Trophoblast cell (in vitro differentiated cells and primary cell): ENCODE measurements at regions not wholly inside any gene's neighbourhood (a gene's known extent, or its start where the extent isn't known, plus 50 kb on each side); places are given as distances from the start of the nearest gene placed in this dataset.

Source experiments
- DNase-seq, 2 donors: peaks; one replicate each; pipeline ENCODE4 v3.0.0-alpha.2; 2016
- H2AFZ ChIP-seq: 2 replicates; pipeline ENCODE4 v1.6.1; 2013; ENCODE audit warnings: low read length, moderate library complexity, mild to moderate bottlenecking; ENCODE audit not compliant: insufficient read depth, poor library complexity
- H2AK5ac ChIP-seq: 2 replicates; pipeline ENCODE4 v1.6.1; 2013; ENCODE audit warnings: mild to moderate bottlenecking, low read length
- H2BK120ac ChIP-seq: 2 replicates; pipeline ENCODE4 v1.6.1; 2013; ENCODE audit warnings: low read length, mild to moderate bottlenecking, moderate library complexity; ENCODE audit not compliant: insufficient read depth, poor library complexity
- H2BK12ac ChIP-seq: 2 replicates; pipeline ENCODE4 v1.6.1; 2013; ENCODE audit warnings: mild to moderate bottlenecking, low read length, moderate library complexity
- H2BK5ac ChIP-seq: 2 replicates; pipeline ENCODE4 v1.6.1; 2013; ENCODE audit warnings: low read length, low read depth, moderate library complexity, mild to moderate bottlenecking; ENCODE audit not compliant: poor library complexity
- H3K14ac ChIP-seq: 2 replicates; pipeline ENCODE4 v1.6.1; 2013; ENCODE audit warnings: mild to moderate bottlenecking, low read length
- H3K18ac ChIP-seq: 2 replicates; pipeline ENCODE4 v1.6.1; 2013; ENCODE audit warnings: mild to moderate bottlenecking, low read length
- H3K23ac ChIP-seq: 2 replicates; pipeline ENCODE4 v1.6.1; 2013; ENCODE audit warnings: low read length
- H3K27ac ChIP-seq: 2 replicates; pipeline ENCODE4 v1.5.1; 2013; ENCODE audit warnings: low read depth, mild to moderate bottlenecking, inconsistent platforms, low read length, moderate library complexity
- H3K27me3 ChIP-seq: 2 replicates; pipeline ENCODE4 v1.6.1; 2013; ENCODE audit warnings: inconsistent platforms, mild to moderate bottlenecking, low read length, moderate library complexity; ENCODE audit not compliant: insufficient read depth
- H3K36me3 ChIP-seq, 2 experiments: 1 replicate in 1 of 2; 2 replicates in 1 of 2; pipeline ENCODE4 v1.6.1; 2013; ENCODE audit warnings: low read length in 2 of 2, mild to moderate bottlenecking in 2 of 2, moderate library complexity in 1 of 2; ENCODE audit not compliant: insufficient read depth in 2 of 2, control insufficient read depth in 1 of 2
- H3K4ac ChIP-seq: 2 replicates; pipeline ENCODE4 v1.6.1; 2013; ENCODE audit warnings: low read depth, mild to moderate bottlenecking, low read length, moderate library complexity
- H3K4me1 ChIP-seq, 2 experiments: 1 replicate in 1 of 2; 2 replicates in 1 of 2; pipeline ENCODE4 v1.6.1; 2013; ENCODE audit warnings: low read length in 2 of 2, mild to moderate bottlenecking in 2 of 2, moderate library complexity in 1 of 2; ENCODE audit not compliant: insufficient read depth in 2 of 2, control insufficient read depth in 1 of 2
- H3K4me2 ChIP-seq: 2 replicates; pipeline ENCODE4 v1.6.1; 2013; ENCODE audit warnings: inconsistent platforms, mild to moderate bottlenecking, low read length, moderate library complexity
- H3K4me3 ChIP-seq: 2 replicates; pipeline ENCODE4 v1.5.1; 2013; ENCODE audit warnings: mild to moderate bottlenecking, low read depth, low read length, inconsistent platforms
- H3K79me1 ChIP-seq: one replicate; pipeline ENCODE4 v1.6.1; 2013; ENCODE audit warnings: low read length
- H3K79me2 ChIP-seq: 2 replicates; pipeline ENCODE4 v1.6.1; 2013; ENCODE audit warnings: low read length, mild to moderate bottlenecking; ENCODE audit not compliant: control insufficient read depth, insufficient read depth, poor library complexity
- H3K9ac ChIP-seq: 2 replicates; pipeline ENCODE4 v1.6.1; 2013; ENCODE audit warnings: mild to moderate bottlenecking, low read length
- H3K9me3 ChIP-seq: 2 replicates; pipeline ENCODE4 v1.6.1; 2013; ENCODE audit warnings: low read depth, mild to moderate bottlenecking, control low read depth, inconsistent platforms, low read length; ENCODE audit not compliant: insufficient read depth
- H4K12ac ChIP-seq: 2 replicates; pipeline ENCODE4 v1.6.1; 2013; ENCODE audit warnings: low read depth, mild to moderate bottlenecking, low read length, moderate library complexity
- H4K8ac ChIP-seq: 2 replicates; pipeline ENCODE4 v1.6.1; 2013; ENCODE audit warnings: low read depth, mild to moderate bottlenecking, low read length, moderate library complexity
- H4K91ac ChIP-seq: one replicate; pipeline ENCODE4 v1.6.1; 2013; ENCODE audit warnings: low read depth, mild to moderate bottlenecking, low read length, moderate library complexity
- WGBS: extraction: QIAGEN DNeasy Blood & Tissue Kit; methylation state at CpG from one replicate; pipeline ENCODE4 v1.1.7; 2013; ENCODE audit warnings: missing lambda C conversion rate; ENCODE audit not compliant: insufficient read length, insufficient coverage; ENCODE audit errors: extremely low coverage; 5-methylcytosine and 5-hydroxymethylcytosine counted together

GRCh38 chr6:140480852-140481251, 1106.4 kb upstream of the CITED2 start:
- Histone ChIP-seq H3K23ac (no peak overlapping the region), H4K91ac (no peak overlapping the region), H2BK120ac (no peak overlapping the region), H3K4ac (no peak overlapping the region), H3K4me1 (no peaks in the 10 kb centered on the region), H2BK5ac (no peak overlapping the region), H2AK5ac (no peak overlapping the region), H2BK12ac (no peak overlapping the region), H3K4me3 (no peak overlapping the region), H4K8ac (no peak overlapping the region), H3K18ac (no peak overlapping the region), H3K9ac (no peak overlapping the region), H2AFZ (no peak overlapping the region), H3K79me1 (peaks cover 2% of the 10 kb centered on the region), H3K27me3 (no peaks in the 10 kb centered on the region), H3K9me3 (no peaks in the 10 kb centered on the region), H3K79me2 (no peaks in the 10 kb centered on the region), H3K14ac (no peak overlapping the region), H3K36me3 (no peaks in the 10 kb centered on the region), H3K27ac (no peak overlapping the region), H3K4me2 (no peak overlapping the region), H4K12ac (no peak overlapping the region)
- DNase-seq, result peak in 1 of 2 donors; percentile 11
- WGBS, result no CpG with 5 or more reads among the region's 2 CpGs

- Histone ChIP-seq H3K4ac (no peak overlapping the region), H2BK120ac (no peak overlapping the region), H3K14ac (no peak overlapping the region), H4K12ac (no peak overlapping the region), H2AK5ac (no peak overlapping the region), H3K23ac (no peak overlapping the region), H4K91ac (no peak overlapping the region), H4K8ac (no peak overlapping the region), H3K27ac (no peak overlapping the region), H2BK5ac (no peak overlapping the region), H2BK12ac (no peak overlapping the region), H3K27me3 (no peaks in the 10 kb centered on the region), H3K18ac (no peak overlapping the region), H3K4me2 (no peak overlapping the region), H3K79me2 (no peaks in the 10 kb centered on the region), H3K4me3 (no peak overlapping the region), H3K79me1 (peaks cover 2% of the 10 kb centered on the region), H3K9me3 (no peaks in the 10 kb centered on the region), H3K36me3 (no peaks in the 10 kb centered on the region), H2AFZ (no peak overlapping the region), H3K4me1 (no peaks in the 10 kb centered on the region), H3K9ac (no peak overlapping the region)
- peak; percentile 51 to 76 for DNase-seq
- WGBS, result no CpG with 5 or more reads among the region's 3 CpGs
These were observed 1104.2 kb upstream of the CITED2 start for GRCh38 chr6:140478631-140479030.

GRCh38 chr6:140475086-140475485, 1100.6 kb upstream of the CITED2 start:
- no peak overlapping the region for H3K4me3 ChIP-seq
- H3K14ac ChIP-seq, result no peak overlapping the region
- H3K4me2 ChIP-seq, result no peak overlapping the region
- no peak overlapping the region for H4K91ac ChIP-seq
- no peaks in the 10 kb centered on the region for H3K4me1 ChIP-seq
- no peak overlapping the region for H2BK12ac ChIP-seq
- H3K79me2 ChIP-seq, result no peaks in the 10 kb centered on the region
- H3K9ac ChIP-seq, result no peak overlapping the region
- DNase-seq, result no peak
- H3K27me3 ChIP-seq, result no peaks in the 10 kb centered on the region
- no peak overlapping the region for H2AK5ac ChIP-seq
- H3K27ac ChIP-seq, result no peak overlapping the region
- H3K18ac ChIP-seq, result no peak overlapping the region
- no peaks in the 10 kb centered on the region for H3K79me1 ChIP-seq
- no peak overlapping the region for H2AFZ ChIP-seq
- H2BK5ac ChIP-seq, result no peak overlapping the region
- no CpG with 5 or more reads among the region's 2 CpGs for WGBS
- no peaks in the 10 kb centered on the region for H3K36me3 ChIP-seq
- no peak overlapping the region for H4K12ac ChIP-seq
- no peak overlapping the region for H3K4ac ChIP-seq
- H2BK120ac ChIP-seq, result no peak overlapping the region
- H3K9me3 ChIP-seq, result no peaks in the 10 kb centered on the region
- H3K23ac ChIP-seq, result no peak overlapping the region
- H4K8ac ChIP-seq, result no peak overlapping the region

GRCh38 chr6:140464720-140465119, 1090.3 kb upstream of the CITED2 start:
- no peak for DNase-seq
- Histone ChIP-seq H2BK5ac (no peak overlapping the region), H3K14ac (no peak overlapping the region), H4K8ac (no peak overlapping the region), H3K36me3 (no peaks in the 10 kb centered on the region), H3K79me1 (peaks cover 5% of the 10 kb centered on the region), H3K4ac (no peak overlapping the region), H2BK120ac (no peak overlapping the region), H3K18ac (no peak overlapping the region), H4K91ac (no peak overlapping the region), H3K27ac (no peak overlapping the region), H3K9me3 (no peaks in the 10 kb centered on the region), H3K4me1 (peaks cover 0 to 3% of the 10 kb centered on the region in 2 experiments), H3K4me2 (no peak overlapping the region), H2AK5ac (no peak overlapping the region), H3K79me2 (no peaks in the 10 kb centered on the region), H3K4me3 (no peak overlapping the region), H4K12ac (no peak overlapping the region), H3K9ac (no peak overlapping the region), H3K27me3 (no peaks in the 10 kb centered on the region), H2AFZ (no peak overlapping the region), H3K23ac (no peak overlapping the region), H2BK12ac (no peak overlapping the region)
- no CpG with 5 or more reads among the region's 3 CpGs for WGBS
